Astrocyte (in vitro differentiated cells and primary cell): ENCODE measurements at regions not wholly inside any gene's neighbourhood (a gene's known extent, or its start where the extent isn't known, plus 50 kb on each side); places are given as distances from the start of the nearest gene placed in this dataset.
"Not testable (repeated sequence)": the region's sequence is repeated elsewhere in the genome, so short reads cannot be mapped to it uniquely, and the experiment has no call there.

Experiments used
- DNase-seq: peaks from one replicate; pipeline ENCODE4 v3.0.0-alpha.2; 2010; ENCODE audit warnings: low read depth
- FAIRE-seq: peaks from 2 replicates; lab custom pipeline; 2011; peaks lifted over from hg19 to GRCh38; lab: Jason Lieb, UNC
- H2AFZ ChIP-seq: 2 replicates; pipeline ENCODE4 v1.6.0; 2012; ENCODE audit warnings: low read depth, low read length, inconsistent platforms
- H3K27ac ChIP-seq: 2 replicates; pipeline ENCODE4 v1.5.1; 2011; ENCODE audit warnings: low read depth, low read length, inconsistent platforms
- H3K27me3 ChIP-seq: 2 replicates; pipeline ENCODE4 v1.6.0; 2011; ENCODE audit warnings: low read length, inconsistent platforms; ENCODE audit not compliant: insufficient read depth
- H3K36me3 ChIP-seq: 2 replicates; pipeline ENCODE4 v1.5.1; 2011; ENCODE audit warnings: low read length, inconsistent platforms; ENCODE audit not compliant: insufficient read depth
- H3K4me1 ChIP-seq: 2 replicates; pipeline ENCODE4 v1.5.1; 2011; ENCODE audit warnings: low read length, inconsistent platforms; ENCODE audit not compliant: insufficient read depth
- H3K4me2 ChIP-seq: 2 replicates; pipeline ENCODE4 v1.6.0; 2012; ENCODE audit warnings: low read length, inconsistent platforms
- H3K4me3 ChIP-seq: 2 replicates; pipeline ENCODE4 v1.5.1; 2011; ENCODE audit warnings: low read depth, mild to moderate bottlenecking, low read length, inconsistent platforms; ENCODE audit not compliant: insufficient read depth
- H3K79me2 ChIP-seq: 2 replicates; pipeline ENCODE4 v1.6.0; 2012; ENCODE audit warnings: mild to moderate bottlenecking, low read length, inconsistent platforms; ENCODE audit not compliant: insufficient read depth
- H3K9ac ChIP-seq: 2 replicates; pipeline ENCODE4 v1.6.0; 2012; ENCODE audit warnings: mild to moderate bottlenecking, low read length, inconsistent platforms
- H3K9me3 ChIP-seq: 2 replicates; pipeline ENCODE4 v1.5.1; 2012; ENCODE audit warnings: low read depth, mild to moderate bottlenecking, low read length, inconsistent platforms; ENCODE audit not compliant: insufficient read depth
- H4K20me1 ChIP-seq: 2 replicates; pipeline ENCODE4 v1.6.0; 2012; ENCODE audit warnings: low read length, inconsistent platforms; ENCODE audit not compliant: insufficient read depth
- H3K27ac Mint-ChIP-seq: one replicate; pipeline ENCODE4 v1.8.0; 2021; ENCODE audit warnings: mild to moderate bottlenecking, mixed read lengths; ENCODE audit not compliant: unreplicated experiment
- H3K27me3 Mint-ChIP-seq: one replicate; pipeline ENCODE4 v1.8.0; 2021; ENCODE audit warnings: low read depth, mixed read lengths; ENCODE audit not compliant: unreplicated experiment
- H3K36me3 Mint-ChIP-seq: one replicate; pipeline ENCODE4 v1.8.0; 2021; ENCODE audit warnings: low read depth, mixed read lengths; ENCODE audit not compliant: unreplicated experiment
- H3K4me1 Mint-ChIP-seq: one replicate; pipeline ENCODE4 v1.8.0; 2021; ENCODE audit warnings: low read depth, mixed read lengths; ENCODE audit not compliant: unreplicated experiment
- H3K4me3 Mint-ChIP-seq: one replicate; pipeline ENCODE4 v1.8.0; 2021; ENCODE audit warnings: mild to moderate bottlenecking, moderate library complexity, mixed read lengths; ENCODE audit not compliant: unreplicated experiment
- H3K9me3 Mint-ChIP-seq: one replicate; pipeline ENCODE4 v1.8.0; 2021; ENCODE audit warnings: mild to moderate bottlenecking, mixed read lengths; ENCODE audit not compliant: unreplicated experiment
- EZH2 ChIP-seq: IDR thresholded peaks from 2 replicates; pipeline ENCODE4 v1.6.1; 2012; ENCODE audit warnings: mild to moderate bottlenecking, low read length, inconsistent platforms; ENCODE audit not compliant: insufficient read depth
- TF ChIP-seq, protein P1 (sequence below): IDR thresholded peaks from 2 replicates; pipeline ENCODE4 v1.5.1; 2011; ENCODE audit warnings: low read depth, mild to moderate bottlenecking, inconsistent platforms, low read length, moderate library complexity; ENCODE audit not compliant: insufficient read depth

DNA sequence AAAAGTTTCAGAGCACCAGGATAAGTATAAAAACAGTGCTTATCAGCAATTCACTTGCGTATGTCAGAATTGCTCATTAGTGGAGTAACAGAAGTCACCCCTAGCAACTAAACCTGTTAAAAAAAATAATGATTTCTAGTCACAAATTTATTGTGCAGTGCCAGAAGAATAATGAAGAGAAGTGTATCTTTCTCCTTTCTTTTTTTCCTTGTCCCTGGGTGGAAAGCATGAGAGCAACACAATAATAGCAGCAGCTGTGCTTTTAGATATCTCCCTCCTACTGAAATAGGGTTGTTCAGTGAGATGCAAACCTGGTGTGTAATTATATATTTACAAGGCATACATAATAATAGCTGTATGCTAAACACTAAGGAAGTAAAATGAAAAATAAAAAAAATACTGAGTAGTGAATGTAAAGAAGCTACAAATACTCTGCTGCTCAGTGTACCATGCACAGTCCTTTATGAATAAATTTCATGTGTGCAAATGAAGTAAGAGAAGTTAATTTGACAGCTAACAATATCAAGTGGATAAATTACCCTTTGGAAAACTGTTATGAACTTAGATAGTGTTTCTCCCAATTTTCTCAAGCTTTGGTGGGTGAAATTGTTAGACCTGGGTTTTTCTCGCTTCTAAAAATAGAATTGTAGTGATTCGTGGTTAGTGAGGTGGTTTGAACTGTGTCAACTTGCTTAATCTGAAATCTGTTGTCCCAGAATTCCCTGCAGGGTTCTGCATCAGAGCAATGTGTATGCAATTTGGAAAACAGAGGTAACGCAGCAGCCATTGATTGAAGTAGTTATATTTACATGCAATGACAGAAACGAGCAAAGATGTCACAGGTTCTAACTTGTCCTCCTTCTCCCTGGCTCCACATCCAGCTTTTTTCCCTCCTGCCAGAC lies 125.7 kb upstream of the NDST3 start:
- Mint-ChIP-seq H3K27ac (no peak overlapping the region), H3K9me3 (no peaks in the 10 kb centered on the region), H3K27me3 (no peaks in the 10 kb centered on the region), H3K4me1 (peaks cover 5% of the 10 kb centered on the region), H3K36me3 (no peaks in the 10 kb centered on the region), H3K4me3 (no peak overlapping the region)
- Histone ChIP-seq H3K9me3 (no peaks in the 10 kb centered on the region), H3K36me3 (no peaks in the 10 kb centered on the region), H3K4me2 (no peak overlapping the region), H4K20me1 (no peaks in the 10 kb centered on the region), H2AFZ (no peak overlapping the region), H3K27ac (no peak overlapping the region), H3K4me3 (no peak overlapping the region), H3K9ac (no peak overlapping the region), H3K27me3 (no peaks in the 10 kb centered on the region), H3K79me2 (no peaks in the 10 kb centered on the region), H3K4me1 (no peaks in the 10 kb centered on the region)
- DNase-seq, result no peak
- FAIRE-seq, result no peak
- TF ChIP-seq, protein P1, sequence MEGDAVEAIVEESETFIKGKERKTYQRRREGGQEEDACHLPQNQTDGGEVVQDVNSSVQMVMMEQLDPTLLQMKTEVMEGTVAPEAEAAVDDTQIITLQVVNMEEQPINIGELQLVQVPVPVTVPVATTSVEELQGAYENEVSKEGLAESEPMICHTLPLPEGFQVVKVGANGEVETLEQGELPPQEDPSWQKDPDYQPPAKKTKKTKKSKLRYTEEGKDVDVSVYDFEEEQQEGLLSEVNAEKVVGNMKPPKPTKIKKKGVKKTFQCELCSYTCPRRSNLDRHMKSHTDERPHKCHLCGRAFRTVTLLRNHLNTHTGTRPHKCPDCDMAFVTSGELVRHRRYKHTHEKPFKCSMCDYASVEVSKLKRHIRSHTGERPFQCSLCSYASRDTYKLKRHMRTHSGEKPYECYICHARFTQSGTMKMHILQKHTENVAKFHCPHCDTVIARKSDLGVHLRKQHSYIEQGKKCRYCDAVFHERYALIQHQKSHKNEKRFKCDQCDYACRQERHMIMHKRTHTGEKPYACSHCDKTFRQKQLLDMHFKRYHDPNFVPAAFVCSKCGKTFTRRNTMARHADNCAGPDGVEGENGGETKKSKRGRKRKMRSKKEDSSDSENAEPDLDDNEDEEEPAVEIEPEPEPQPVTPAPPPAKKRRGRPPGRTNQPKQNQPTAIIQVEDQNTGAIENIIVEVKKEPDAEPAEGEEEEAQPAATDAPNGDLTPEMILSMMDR, result no peak
- TF ChIP-seq EZH2, result no peak

DNA sequence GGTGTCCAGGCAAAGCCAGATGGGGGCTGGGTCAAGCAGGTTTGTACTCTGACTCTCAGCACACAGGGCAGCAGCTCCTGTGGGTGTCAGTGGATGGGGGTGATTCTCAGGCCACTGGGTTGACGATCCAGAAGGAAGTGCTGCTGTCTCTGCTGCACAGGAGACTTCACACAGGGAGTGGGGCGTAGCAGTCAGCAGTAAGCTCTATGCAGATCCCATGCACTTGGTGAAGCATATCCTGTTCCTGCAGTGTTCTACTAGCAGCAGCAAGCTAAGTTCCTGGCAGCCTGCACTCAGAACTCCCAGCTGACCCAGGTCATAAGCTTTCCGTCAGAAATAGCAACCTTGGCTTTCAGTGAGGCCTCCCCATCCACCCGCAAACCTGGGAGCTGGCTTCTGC lies 117.6 kb upstream of the NDST3 start:
- Mint-ChIP-seq H3K4me3 (no peak overlapping the region), H3K4me1 (peaks cover 6% of the 10 kb centered on the region), H3K36me3 (no peaks in the 10 kb centered on the region), H3K27ac (no peak overlapping the region), H3K27me3 (no peaks in the 10 kb centered on the region), H3K9me3 (peaks cover under 1% of the 10 kb centered on the region)
- no peaks in the 10 kb centered on the region for H3K36me3 ChIP-seq
- no peak overlapping the region for H3K9ac ChIP-seq
- FAIRE-seq (no peak), DNase-seq (no peak)
- H3K4me2 ChIP-seq, result no peak overlapping the region
- H4K20me1 ChIP-seq, result no peaks in the 10 kb centered on the region
- H3K27ac ChIP-seq, result no peak overlapping the region
- no peaks in the 10 kb centered on the region for H3K79me2 ChIP-seq
- no peaks in the 10 kb centered on the region for H3K27me3 ChIP-seq
- H2AFZ ChIP-seq, result no peak overlapping the region
- H3K4me3 ChIP-seq, result no peak overlapping the region
- TF ChIP-seq, protein P1, result no peak
- no peak for TF ChIP-seq EZH2
- no peaks in the 10 kb centered on the region for H3K9me3 ChIP-seq
- H3K4me1 ChIP-seq, result no peaks in the 10 kb centered on the region

DNA sequence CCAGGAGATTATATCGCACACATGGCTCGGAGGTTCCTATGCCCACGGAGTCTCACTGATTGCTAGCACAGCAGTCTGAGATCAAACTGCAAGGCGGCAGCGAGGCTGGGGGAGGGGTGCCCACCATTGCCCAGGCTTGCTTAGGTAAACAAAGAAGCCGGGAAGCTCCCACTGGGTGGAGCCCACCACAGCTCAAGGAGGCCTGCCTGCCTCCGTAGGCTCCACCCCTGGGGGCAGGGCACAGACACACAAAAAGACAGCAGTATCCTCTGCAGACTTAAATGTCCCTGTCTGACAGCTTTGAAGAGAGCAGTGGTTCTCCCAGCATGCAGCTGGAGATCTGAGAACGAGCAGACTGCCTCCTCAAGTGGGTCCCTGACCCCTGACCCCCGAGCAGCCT lies 112.0 kb upstream of the NDST3 start:
- not testable (repeated sequence) for FAIRE-seq, H3K4me3 ChIP-seq, DNase-seq

DNA sequence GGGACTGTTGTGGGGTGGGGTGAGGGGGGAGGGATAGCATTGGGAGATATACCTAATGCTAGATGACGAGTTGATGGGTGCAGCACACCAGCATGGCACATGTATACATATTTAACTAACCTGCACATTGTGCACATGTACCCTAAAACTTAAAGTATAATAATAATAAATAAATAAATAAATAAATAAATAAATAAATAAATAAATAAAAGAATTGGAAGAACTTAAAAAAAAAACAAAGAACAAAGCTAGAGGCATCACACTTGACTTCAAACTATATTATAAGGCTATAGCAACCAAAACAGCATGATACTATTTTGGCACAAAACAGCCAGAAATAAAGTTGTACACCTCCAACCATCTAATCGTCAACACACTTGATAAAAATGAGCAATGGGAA lies 106.5 kb upstream of the NDST3 start:
- not testable (repeated sequence) for H3K4me2 ChIP-seq, H3K27me3 Mint-ChIP-seq, H3K27ac Mint-ChIP-seq, H3K9ac ChIP-seq, H3K9me3 Mint-ChIP-seq, DNase-seq, H3K36me3 ChIP-seq, H3K9me3 ChIP-seq, H4K20me1 ChIP-seq, H3K4me3 Mint-ChIP-seq, H3K36me3 Mint-ChIP-seq, H3K4me1 ChIP-seq, H3K4me1 Mint-ChIP-seq, H3K4me3 ChIP-seq, H3K27me3 ChIP-seq, H3K79me2 ChIP-seq, H3K27ac ChIP-seq, FAIRE-seq, H2AFZ ChIP-seq

More for the DNA sequence above, 112.0 kb upstream of the NDST3 start:
- H3K9ac ChIP-seq, H3K9me3 Mint-ChIP-seq, H3K4me3 Mint-ChIP-seq, H2AFZ ChIP-seq, H3K27me3 Mint-ChIP-seq, H3K27me3 ChIP-seq, H3K9me3 ChIP-seq, H3K36me3 Mint-ChIP-seq, H3K4me1 ChIP-seq, H3K27ac Mint-ChIP-seq, H3K79me2 ChIP-seq, H3K27ac ChIP-seq, H4K20me1 ChIP-seq, H3K4me2 ChIP-seq, H3K4me1 Mint-ChIP-seq, H3K36me3 ChIP-seq: not testable (repeated sequence)
